Smooth muscle cell (in vitro differentiated cells): ENCODE measurements at regions not wholly inside any gene's neighbourhood (a gene's known extent, or its start where the extent isn't known, plus 50 kb on each side); places are given as distances from the start of the nearest gene placed in this dataset.

Experiments used
- DNase-seq: peaks from one replicate; lab custom pipeline; 2025; ENCODE audit not compliant: unreplicated experiment; lab: John Stamatoyannopoulos, UW
- H2AFZ ChIP-seq: fragments of 200-600 bp; sonication (generic); 2 replicates; pipeline ENCODE4 v1.6.0; 2016; ENCODE audit warnings: antibody characterized with exemption, low read depth, mild to moderate bottlenecking
- H3F3A ChIP-seq: fragments of 200-600 bp; sonication (generic); 2 replicates; pipeline ENCODE4 v1.6.0; 2017; ENCODE audit warnings: antibody characterized with exemption, low read depth
- H3K27ac ChIP-seq: fragments of 200-600 bp; sonication (generic); 2 replicates; pipeline ENCODE4 v1.5.1; 2016; ENCODE audit warnings: low read depth, mild to moderate bottlenecking
- H3K27me3 ChIP-seq: fragments of 200-600 bp; sonication (generic); 2 replicates; pipeline ENCODE4 v1.6.1; 2016; ENCODE audit warnings: low read depth, mild to moderate bottlenecking
- H3K36me3 ChIP-seq: fragments of 200-600 bp; sonication (generic); 2 replicates; pipeline ENCODE4 v1.5.1; 2016; ENCODE audit warnings: low read depth
- H3K4me1 ChIP-seq: fragments of 200-600 bp; sonication (generic); 2 replicates; pipeline ENCODE4 v1.5.1; 2016; ENCODE audit warnings: low read depth
- H3K4me2 ChIP-seq: fragments of 200-600 bp; sonication (generic); 2 replicates; pipeline ENCODE4 v1.6.0; 2016; ENCODE audit warnings: mild to moderate bottlenecking
- H3K4me3 ChIP-seq: fragments of 200-600 bp; sonication (generic); 2 replicates; pipeline ENCODE4 v1.5.1; 2016; ENCODE audit warnings: mild to moderate bottlenecking
- H3K79me2 ChIP-seq: fragments of 200-600 bp; sonication (generic); 2 replicates; pipeline ENCODE4 v1.6.0; 2016; ENCODE audit warnings: low read depth, mild to moderate bottlenecking
- H3K9ac ChIP-seq: fragments of 200-600 bp; sonication (generic); 2 replicates; pipeline ENCODE4 v1.6.0; 2016; ENCODE audit warnings: low read depth
- H3K9me3 ChIP-seq: fragments of 200-600 bp; sonication (generic); replicated peaks from 2 replicates; pipeline ENCODE4 v1.5.1; 2016; ENCODE audit warnings: low read depth
- H4K20me1 ChIP-seq: fragments of 200-600 bp; sonication (generic); 2 replicates; pipeline ENCODE4 v1.6.0; 2016; ENCODE audit warnings: low read depth
- CTCF ChIP-seq: fragments of 200-600 bp; sonication (generic); IDR thresholded peaks from 2 replicates; pipeline ENCODE4 v1.5.1; 2017; ENCODE audit warnings: borderline replicate concordance, mild to moderate bottlenecking, antibody characterized with exemption; ENCODE audit not compliant: insufficient read depth, poor library complexity, severe bottlenecking
- WGBS: methylation state at CpG from one replicate; pipeline ENCODE4 v1.1.7; 2016; ENCODE audit warnings: low lambda C conversion rate; 5-methylcytosine and 5-hydroxymethylcytosine counted together

- H3K36me3 ChIP-seq, result no peaks in the 10 kb centered on the region
- H3K4me3 ChIP-seq, result no peak overlapping the region
- H3K79me2 ChIP-seq, result no peaks in the 10 kb centered on the region
- no peak overlapping the region for H3K27ac ChIP-seq
- H3K4me2 ChIP-seq, result no peak overlapping the region
- 86% methylated on average over 5 of the region's 5 CpGs for WGBS
- TF ChIP-seq CTCF, result no peak
- no peaks in the 10 kb centered on the region for H4K20me1 ChIP-seq
- no peak overlapping the region for H3K9ac ChIP-seq
- H3K27me3 ChIP-seq, result no peaks in the 10 kb centered on the region
- H2AFZ ChIP-seq, result no peak overlapping the region
- no peaks in the 10 kb centered on the region for H3K4me1 ChIP-seq
- DNase-seq, result no peak
- no peaks in the 10 kb centered on the region for H3K9me3 ChIP-seq
- no peaks in the 10 kb centered on the region for H3F3A ChIP-seq
These were observed 436.2 kb upstream of the MDFIC2 start for GRCh38 chr3:70748593-70748992.

- Histone ChIP-seq H3K4me3 (no peak overlapping the region), H3K27me3 (no peaks in the 10 kb centered on the region), H3K27ac (no peak overlapping the region), H3K36me3 (no peaks in the 10 kb centered on the region), H3K79me2 (no peaks in the 10 kb centered on the region), H3K9me3 (no peaks in the 10 kb centered on the region), H3F3A (no peaks in the 10 kb centered on the region), H3K4me1 (no peaks in the 10 kb centered on the region), H4K20me1 (no peaks in the 10 kb centered on the region), H3K4me2 (no peak overlapping the region), H3K9ac (no peak overlapping the region), H2AFZ (no peak overlapping the region)
- 68% methylated on average over 4 of the region's 4 CpGs for WGBS
- DNase-seq, result no peak
- TF ChIP-seq CTCF, result no peak
These were observed 435.4 kb upstream of the MDFIC2 start for GRCh38 chr3:70747847-70748246.

GRCh38 chr3:70744536-70744935, 432.1 kb upstream of the MDFIC2 start:
- no peaks in the 10 kb centered on the region for H3K79me2 ChIP-seq
- 75% methylated on average over 3 of the region's 3 CpGs for WGBS

More at GRCh38 chr3:70744536-70744935, 432.1 kb upstream of the MDFIC2 start:
- Histone ChIP-seq H3K9me3 (no peaks in the 10 kb centered on the region), H3K27me3 (no peaks in the 10 kb centered on the region), H3K36me3 (no peaks in the 10 kb centered on the region), H3K4me2 (no peak overlapping the region), H3F3A (no peaks in the 10 kb centered on the region), H3K9ac (no peak overlapping the region), H3K27ac (no peak overlapping the region), H3K4me3 (no peak overlapping the region), H4K20me1 (no peaks in the 10 kb centered on the region), H3K4me1 (no peaks in the 10 kb centered on the region), H2AFZ (no peak overlapping the region)
- DNase-seq, result no peak
- TF ChIP-seq CTCF, result no peak
